ENCODE measurements at regions not wholly inside any gene's neighbourhood (a gene's known extent, or its start where the extent isn't known, plus 50 kb on each side); places are given as distances from the start of the nearest gene placed in this dataset.

DNA sequence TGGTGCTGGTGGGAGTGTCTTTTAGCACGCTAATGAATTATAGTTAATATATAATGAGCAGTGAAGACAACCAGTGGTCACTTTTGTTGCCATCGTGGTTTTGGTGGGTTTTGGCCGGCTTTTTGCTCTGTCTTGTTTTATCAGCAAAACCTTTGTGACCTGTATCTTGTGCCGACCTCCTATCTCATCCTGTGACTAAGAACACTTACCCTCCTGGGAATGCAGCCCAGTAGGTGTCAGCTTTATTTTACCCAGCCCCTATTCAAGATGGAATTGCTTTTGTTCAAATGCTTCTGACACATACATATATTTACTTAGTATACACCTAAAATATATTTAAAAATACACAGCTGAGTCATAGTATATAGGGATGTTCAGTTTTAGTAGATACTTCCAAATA lies 770.3 kb downstream of the PDCD6IP start:
- Histone ChIP-seq H3K4me1 (ENCODE audit: insufficient read depth) (peaks cover 8% of the 10 kb centered on the region; the same call in 1 of the 2 replicates), H3K27ac (ENCODE audit: low read depth) (no peak overlapping the region), H2AFZ (no peak overlapping the region), H3K9me2 (ENCODE audit: insufficient read depth) (no peaks in the 10 kb centered on the region), H3K4me3 (no peak overlapping the region), H3K27me3 (ENCODE audit: insufficient read depth) (no peaks in the 10 kb centered on the region), H4K20me1 (replicated peaks; ENCODE audit: insufficient read depth) (no peaks in the 10 kb centered on the region), H3K4me2 (no peak overlapping the region), H3F3A (replicated peaks; ENCODE audit: low read depth) (no peaks in the 10 kb centered on the region), H3K79me2 (replicated peaks; ENCODE audit: insufficient read depth) (no peaks in the 10 kb centered on the region), H3K36me3 (ENCODE audit: insufficient read depth) (no peaks in the 10 kb centered on the region)
- H3K36me3 Mint-ChIP-seq (ENCODE audit: low read depth) = peaks cover 4% of the 10 kb centered on the region; the same call in 2 of the 3 replicates
- no peak overlapping the region for H3K4me3 Mint-ChIP-seq
- H3K9me3 Mint-ChIP-seq = peaks cover 10% of the 10 kb centered on the region; the same call in 1 of the 3 replicates
- TF ChIP-seq, protein P1, sequence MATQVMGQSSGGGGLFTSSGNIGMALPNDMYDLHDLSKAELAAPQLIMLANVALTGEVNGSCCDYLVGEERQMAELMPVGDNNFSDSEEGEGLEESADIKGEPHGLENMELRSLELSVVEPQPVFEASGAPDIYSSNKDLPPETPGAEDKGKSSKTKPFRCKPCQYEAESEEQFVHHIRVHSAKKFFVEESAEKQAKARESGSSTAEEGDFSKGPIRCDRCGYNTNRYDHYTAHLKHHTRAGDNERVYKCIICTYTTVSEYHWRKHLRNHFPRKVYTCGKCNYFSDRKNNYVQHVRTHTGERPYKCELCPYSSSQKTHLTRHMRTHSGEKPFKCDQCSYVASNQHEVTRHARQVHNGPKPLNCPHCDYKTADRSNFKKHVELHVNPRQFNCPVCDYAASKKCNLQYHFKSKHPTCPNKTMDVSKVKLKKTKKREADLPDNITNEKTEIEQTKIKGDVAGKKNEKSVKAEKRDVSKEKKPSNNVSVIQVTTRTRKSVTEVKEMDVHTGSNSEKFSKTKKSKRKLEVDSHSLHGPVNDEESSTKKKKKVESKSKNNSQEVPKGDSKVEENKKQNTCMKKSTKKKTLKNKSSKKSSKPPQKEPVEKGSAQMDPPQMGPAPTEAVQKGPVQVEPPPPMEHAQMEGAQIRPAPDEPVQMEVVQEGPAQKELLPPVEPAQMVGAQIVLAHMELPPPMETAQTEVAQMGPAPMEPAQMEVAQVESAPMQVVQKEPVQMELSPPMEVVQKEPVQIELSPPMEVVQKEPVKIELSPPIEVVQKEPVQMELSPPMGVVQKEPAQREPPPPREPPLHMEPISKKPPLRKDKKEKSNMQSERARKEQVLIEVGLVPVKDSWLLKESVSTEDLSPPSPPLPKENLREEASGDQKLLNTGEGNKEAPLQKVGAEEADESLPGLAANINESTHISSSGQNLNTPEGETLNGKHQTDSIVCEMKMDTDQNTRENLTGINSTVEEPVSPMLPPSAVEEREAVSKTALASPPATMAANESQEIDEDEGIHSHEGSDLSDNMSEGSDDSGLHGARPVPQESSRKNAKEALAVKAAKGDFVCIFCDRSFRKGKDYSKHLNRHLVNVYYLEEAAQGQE (IDR thresholded peaks at IDR 0.05; ENCODE audit: unreplicated experiment) = no peak
- TF ChIP-seq, protein P2, sequence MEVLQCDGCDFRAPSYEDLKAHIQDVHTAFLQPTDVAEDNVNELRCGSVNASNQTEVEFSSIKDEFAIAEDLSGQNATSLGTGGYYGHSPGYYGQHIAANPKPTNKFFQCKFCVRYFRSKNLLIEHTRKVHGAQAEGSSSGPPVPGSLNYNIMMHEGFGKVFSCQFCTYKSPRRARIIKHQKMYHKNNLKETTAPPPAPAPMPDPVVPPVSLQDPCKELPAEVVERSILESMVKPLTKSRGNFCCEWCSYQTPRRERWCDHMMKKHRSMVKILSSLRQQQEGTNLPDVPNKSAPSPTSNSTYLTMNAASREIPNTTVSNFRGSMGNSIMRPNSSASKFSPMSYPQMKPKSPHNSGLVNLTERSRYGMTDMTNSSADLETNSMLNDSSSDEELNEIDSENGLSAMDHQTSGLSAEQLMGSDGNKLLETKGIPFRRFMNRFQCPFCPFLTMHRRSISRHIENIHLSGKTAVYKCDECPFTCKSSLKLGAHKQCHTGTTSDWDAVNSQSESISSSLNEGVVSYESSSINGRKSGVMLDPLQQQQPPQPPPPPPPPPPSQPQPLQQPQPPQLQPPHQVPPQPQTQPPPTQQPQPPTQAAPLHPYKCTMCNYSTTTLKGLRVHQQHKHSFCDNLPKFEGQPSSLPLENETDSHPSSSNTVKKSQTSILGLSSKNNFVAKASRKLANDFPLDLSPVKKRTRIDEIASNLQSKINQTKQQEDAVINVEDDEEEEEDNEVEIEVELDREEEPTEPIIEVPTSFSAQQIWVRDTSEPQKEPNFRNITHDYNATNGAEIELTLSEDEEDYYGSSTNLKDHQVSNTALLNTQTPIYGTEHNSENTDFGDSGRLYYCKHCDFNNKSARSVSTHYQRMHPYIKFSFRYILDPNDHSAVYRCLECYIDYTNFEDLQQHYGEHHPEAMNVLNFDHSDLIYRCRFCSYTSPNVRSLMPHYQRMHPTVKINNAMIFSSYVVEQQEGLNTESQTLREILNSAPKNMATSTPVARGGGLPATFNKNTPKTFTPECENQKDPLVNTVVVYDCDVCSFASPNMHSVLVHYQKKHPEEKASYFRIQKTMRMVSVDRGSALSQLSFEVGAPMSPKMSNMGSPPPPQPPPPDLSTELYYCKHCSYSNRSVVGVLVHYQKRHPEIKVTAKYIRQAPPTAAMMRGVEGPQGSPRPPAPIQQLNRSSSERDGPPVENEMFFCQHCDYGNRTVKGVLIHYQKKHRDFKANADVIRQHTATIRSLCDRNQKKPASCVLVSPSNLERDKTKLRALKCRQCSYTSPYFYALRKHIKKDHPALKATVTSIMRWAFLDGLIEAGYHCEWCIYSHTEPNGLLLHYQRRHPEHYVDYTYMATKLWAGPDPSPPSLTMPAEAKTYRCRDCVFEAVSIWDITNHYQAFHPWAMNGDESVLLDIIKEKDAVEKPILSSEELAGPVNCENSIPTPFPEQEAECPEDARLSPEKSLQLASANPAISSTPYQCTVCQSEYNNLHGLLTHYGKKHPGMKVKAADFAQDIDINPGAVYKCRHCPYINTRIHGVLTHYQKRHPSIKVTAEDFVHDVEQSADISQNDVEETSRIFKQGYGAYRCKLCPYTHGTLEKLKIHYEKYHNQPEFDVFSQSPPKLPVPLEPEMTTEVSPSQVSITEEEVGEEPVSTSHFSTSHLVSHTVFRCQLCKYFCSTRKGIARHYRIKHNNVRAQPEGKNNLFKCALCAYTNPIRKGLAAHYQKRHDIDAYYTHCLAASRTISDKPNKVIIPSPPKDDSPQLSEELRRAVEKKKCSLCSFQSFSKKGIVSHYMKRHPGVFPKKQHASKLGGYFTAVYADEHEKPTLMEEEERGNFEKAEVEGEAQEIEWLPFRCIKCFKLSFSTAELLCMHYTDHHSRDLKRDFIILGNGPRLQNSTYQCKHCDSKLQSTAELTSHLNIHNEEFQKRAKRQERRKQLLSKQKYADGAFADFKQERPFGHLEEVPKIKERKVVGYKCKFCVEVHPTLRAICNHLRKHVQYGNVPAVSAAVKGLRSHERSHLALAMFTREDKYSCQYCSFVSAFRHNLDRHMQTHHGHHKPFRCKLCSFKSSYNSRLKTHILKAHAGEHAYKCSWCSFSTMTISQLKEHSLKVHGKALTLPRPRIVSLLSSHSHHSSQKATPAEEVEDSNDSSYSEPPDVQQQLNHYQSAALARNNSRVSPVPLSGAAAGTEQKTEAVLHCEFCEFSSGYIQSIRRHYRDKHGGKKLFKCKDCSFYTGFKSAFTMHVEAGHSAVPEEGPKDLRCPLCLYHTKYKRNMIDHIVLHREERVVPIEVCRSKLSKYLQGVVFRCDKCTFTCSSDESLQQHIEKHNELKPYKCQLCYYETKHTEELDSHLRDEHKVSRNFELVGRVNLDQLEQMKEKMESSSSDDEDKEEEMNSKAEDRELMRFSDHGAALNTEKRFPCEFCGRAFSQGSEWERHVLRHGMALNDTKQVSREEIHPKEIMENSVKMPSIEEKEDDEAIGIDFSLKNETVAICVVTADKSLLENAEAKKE (CRISPR knock-in tag; IDR thresholded peaks at IDR 0.05) = no peak
- TF ChIP-seq JUNB (IDR thresholded peaks at IDR 0.05; ENCODE audit: unreplicated experiment) = no peak
- no peak for TF ChIP-seq ZNF331 (CRISPR knock-in tag; IDR thresholded peaks at IDR 0.05; ENCODE audit: low read depth)
- TF ChIP-seq STAT1 (IDR thresholded peaks at IDR 0.05; ENCODE audit: unreplicated experiment) = no peak
- TF ChIP-seq CREB1 (CRISPR knock-in tag; IDR thresholded peaks at IDR 0.05; ENCODE audit: low read depth) = no peak
- TF ChIP-seq NANOG (IDR thresholded peaks at IDR 0.05; ENCODE audit: borderline replicate concordance) = no peak
- no peak for TF ChIP-seq ZNF114 (CRISPR knock-in tag; IDR thresholded peaks at IDR 0.05)
- TF ChIP-seq, protein P3, sequence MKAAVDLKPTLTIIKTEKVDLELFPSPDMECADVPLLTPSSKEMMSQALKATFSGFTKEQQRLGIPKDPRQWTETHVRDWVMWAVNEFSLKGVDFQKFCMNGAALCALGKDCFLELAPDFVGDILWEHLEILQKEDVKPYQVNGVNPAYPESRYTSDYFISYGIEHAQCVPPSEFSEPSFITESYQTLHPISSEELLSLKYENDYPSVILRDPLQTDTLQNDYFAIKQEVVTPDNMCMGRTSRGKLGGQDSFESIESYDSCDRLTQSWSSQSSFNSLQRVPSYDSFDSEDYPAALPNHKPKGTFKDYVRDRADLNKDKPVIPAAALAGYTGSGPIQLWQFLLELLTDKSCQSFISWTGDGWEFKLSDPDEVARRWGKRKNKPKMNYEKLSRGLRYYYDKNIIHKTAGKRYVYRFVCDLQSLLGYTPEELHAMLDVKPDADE (IDR thresholded peaks at IDR 0.05) = no peak
- TF ChIP-seq POLR2AphosphoS5 (IDR thresholded peaks at IDR 0.05; ENCODE audit: low read depth) = no peak
- TF ChIP-seq, protein P4, sequence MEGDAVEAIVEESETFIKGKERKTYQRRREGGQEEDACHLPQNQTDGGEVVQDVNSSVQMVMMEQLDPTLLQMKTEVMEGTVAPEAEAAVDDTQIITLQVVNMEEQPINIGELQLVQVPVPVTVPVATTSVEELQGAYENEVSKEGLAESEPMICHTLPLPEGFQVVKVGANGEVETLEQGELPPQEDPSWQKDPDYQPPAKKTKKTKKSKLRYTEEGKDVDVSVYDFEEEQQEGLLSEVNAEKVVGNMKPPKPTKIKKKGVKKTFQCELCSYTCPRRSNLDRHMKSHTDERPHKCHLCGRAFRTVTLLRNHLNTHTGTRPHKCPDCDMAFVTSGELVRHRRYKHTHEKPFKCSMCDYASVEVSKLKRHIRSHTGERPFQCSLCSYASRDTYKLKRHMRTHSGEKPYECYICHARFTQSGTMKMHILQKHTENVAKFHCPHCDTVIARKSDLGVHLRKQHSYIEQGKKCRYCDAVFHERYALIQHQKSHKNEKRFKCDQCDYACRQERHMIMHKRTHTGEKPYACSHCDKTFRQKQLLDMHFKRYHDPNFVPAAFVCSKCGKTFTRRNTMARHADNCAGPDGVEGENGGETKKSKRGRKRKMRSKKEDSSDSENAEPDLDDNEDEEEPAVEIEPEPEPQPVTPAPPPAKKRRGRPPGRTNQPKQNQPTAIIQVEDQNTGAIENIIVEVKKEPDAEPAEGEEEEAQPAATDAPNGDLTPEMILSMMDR (conservative IDR thresholded peaks at IDR 0.05; ENCODE audit: low read depth in 2 of 2) = no peak
- TF ChIP-seq EZH2phosphoT487 (IDR thresholded peaks at IDR 0.05; ENCODE audit: unreplicated experiment) = no peak
- TF ChIP-seq EZH2 (IDR thresholded peaks at IDR 0.05; ENCODE audit: low read depth, unreplicated experiment) = no peak
- H3K27me3 Mint-ChIP-seq (ENCODE audit: insufficient read depth, low read depth, poor library complexity) = peaks cover 2% of the 10 kb centered on the region
- H3K4me1 Mint-ChIP-seq = peaks cover 14% of the 10 kb centered on the region
- ATAC-seq (no peak), DNase-seq (ENCODE audit: low spot score) (no peak)
- no peak overlapping the region for H3K27ac Mint-ChIP-seq

Measured in GM23338 (cell line).